Neural crest cell (in vitro differentiated cells): ENCODE measurements at regions not wholly inside any gene's neighbourhood (a gene's known extent, or its start where the extent isn't known, plus 50 kb on each side); places are given as distances from the start of the nearest gene placed in this dataset.
A peak's percentile ranks its signal among the peaks of the same experiment; 100 is the strongest.

ENCODE experiments used
- DNase-seq: peaks from one replicate; pipeline ENCODE4 v3.0.0; 2021; ENCODE audit warnings: low read depth, mixed read lengths, low spot score
- H3K27ac Mint-ChIP-seq: one replicate; pipeline ENCODE4 v1.8.0; 2021; ENCODE audit warnings: mild to moderate bottlenecking, mixed read lengths; ENCODE audit not compliant: unreplicated experiment
- H3K27me3 Mint-ChIP-seq: 2 replicates; pipeline ENCODE4 v1.8.0; 2021; ENCODE audit warnings: low read depth, mild to moderate bottlenecking, mixed read lengths
- H3K36me3 Mint-ChIP-seq: 2 replicates; pipeline ENCODE4 v1.8.0; 2021; ENCODE audit warnings: low read depth, mild to moderate bottlenecking, mixed read lengths
- H3K4me1 Mint-ChIP-seq: 2 replicates; pipeline ENCODE4 v1.8.0; 2021; ENCODE audit warnings: mixed read lengths
- H3K4me3 Mint-ChIP-seq: one replicate; pipeline ENCODE4 v1.8.0; 2021; ENCODE audit warnings: mild to moderate bottlenecking, mixed read lengths
- H3K9me3 Mint-ChIP-seq: 2 replicates; pipeline ENCODE4 v1.8.0; 2021; ENCODE audit warnings: mixed read lengths
- CTCF ChIP-seq: fragments of 200-600 bp; sonication (generic); conservative IDR thresholded peaks from 2 replicates; pipeline ENCODE4 v1.5.0; 2021; ENCODE audit warnings: antibody characterized with exemption, mild to moderate bottlenecking

- Mint-ChIP-seq H3K4me3 (no peak overlapping the region), H3K27ac (no peak overlapping the region), H3K9me3 (peaks cover 5% of the 10 kb centered on the region), H3K27me3 (no peaks in the 10 kb centered on the region), H3K36me3 (no peaks in the 10 kb centered on the region), H3K4me1 (peaks cover 4% of the 10 kb centered on the region)
- DNase-seq: no peak
- no peak for TF ChIP-seq CTCF
These were observed 1045.4 kb upstream of the MAP3K7 start for GRCh38 chr6:91632308-91632707.

GRCh38 chr6:91631227-91631626 is 1044.4 kb upstream of the MAP3K7 start:
- peaks cover 5% of the 10 kb centered on the region for H3K9me3 Mint-ChIP-seq
- no peak overlapping the region for H3K27ac Mint-ChIP-seq
- H3K36me3 Mint-ChIP-seq: no peaks in the 10 kb centered on the region
- H3K4me3 Mint-ChIP-seq: no peak overlapping the region
- no peak for DNase-seq
- TF ChIP-seq CTCF: no peak
- H3K27me3 Mint-ChIP-seq: no peaks in the 10 kb centered on the region
- H3K4me1 Mint-ChIP-seq: peaks cover 4% of the 10 kb centered on the region

- no peak for DNase-seq
These were observed 1040.0 kb upstream of the MAP3K7 start for GRCh38 chr6:91626911-91627310.

DNA sequence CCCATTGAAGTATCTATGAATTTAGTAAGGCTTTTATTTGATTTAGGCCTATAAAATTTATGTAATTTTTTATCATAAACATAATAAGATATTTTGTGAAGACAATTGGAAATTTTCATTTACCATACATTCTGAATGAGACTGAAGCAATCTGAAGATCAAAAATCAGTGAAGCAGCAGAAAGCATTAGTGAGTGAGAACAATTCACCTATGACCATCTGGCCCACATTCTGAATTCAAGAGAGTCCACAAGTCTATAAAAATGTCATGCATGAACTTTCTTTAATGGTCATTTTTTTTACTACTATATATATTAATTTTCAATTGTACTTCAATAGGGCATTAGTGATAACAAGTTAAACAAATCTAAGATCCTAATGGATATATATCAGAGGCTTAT is 1026.6 kb upstream of the MAP3K7 start:
- H3K27ac Mint-ChIP-seq: no peak overlapping the region
- H3K4me3 Mint-ChIP-seq: no peak overlapping the region
- TF ChIP-seq CTCF: no peak

More at GRCh38 chr6:91626911-91627310, 1040.0 kb upstream of the MAP3K7 start:
- Mint-ChIP-seq H3K27ac (no peak overlapping the region), H3K4me1 (no peaks in the 10 kb centered on the region), H3K4me3 (no peak overlapping the region), H3K9me3 (peaks cover 5% of the 10 kb centered on the region), H3K27me3 (no peaks in the 10 kb centered on the region), H3K36me3 (no peaks in the 10 kb centered on the region)
- TF ChIP-seq CTCF: no peak

GRCh38 chr6:91611190-91611589 is 1024.3 kb upstream of the MAP3K7 start:
- H3K4me1 Mint-ChIP-seq: no peaks in the 10 kb centered on the region
- no peak overlapping the region for H3K4me3 Mint-ChIP-seq
- TF ChIP-seq CTCF: no peak
- H3K27ac Mint-ChIP-seq: no peak overlapping the region
- no peak for DNase-seq
- no peaks in the 10 kb centered on the region for H3K36me3 Mint-ChIP-seq
- no peaks in the 10 kb centered on the region for H3K27me3 Mint-ChIP-seq
- H3K9me3 Mint-ChIP-seq: no peaks in the 10 kb centered on the region

More for the DNA sequence above, 1026.6 kb upstream of the MAP3K7 start:
- Mint-ChIP-seq H3K4me1 (no peaks in the 10 kb centered on the region), H3K36me3 (no peaks in the 10 kb centered on the region), H3K9me3 (no peaks in the 10 kb centered on the region), H3K27me3 (no peaks in the 10 kb centered on the region)
- no peak for DNase-seq

DNA sequence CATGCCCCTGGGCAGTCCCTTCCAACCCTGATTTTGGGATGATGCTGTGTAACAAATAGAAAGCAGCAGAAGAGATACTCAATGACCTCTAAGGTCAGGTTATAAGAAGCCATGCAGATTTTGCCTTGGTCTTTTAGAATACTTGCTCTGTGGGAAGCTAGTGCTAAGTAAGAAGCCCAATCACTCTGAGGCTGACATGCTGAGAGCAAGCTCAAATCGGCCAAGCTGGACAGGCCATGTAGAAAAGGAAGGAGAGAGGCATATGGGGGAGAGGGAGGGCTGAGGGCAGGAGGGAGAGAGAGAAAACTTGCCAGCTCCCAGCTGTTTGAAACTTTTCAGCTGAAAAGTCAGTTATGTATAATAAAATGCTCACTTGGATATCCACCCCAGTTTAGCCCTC is 1021.6 kb upstream of the MAP3K7 start:
- Mint-ChIP-seq H3K4me1 (no peaks in the 10 kb centered on the region), H3K4me3 (no peak overlapping the region), H3K27ac (peak overlapping the region; percentile 37), H3K27me3 (no peaks in the 10 kb centered on the region), H3K9me3 (no peaks in the 10 kb centered on the region), H3K36me3 (no peaks in the 10 kb centered on the region)
- DNase-seq: no peak
- TF ChIP-seq CTCF: no peak
